Neural cell (in vitro differentiated cells): ENCODE measurements at regions not wholly inside any gene's neighbourhood (a gene's known extent, or its start where the extent isn't known, plus 50 kb on each side); places are given as distances from the start of the nearest gene placed in this dataset.
"Not testable (repeated sequence)": the region's sequence is repeated elsewhere in the genome, so short reads cannot be mapped to it uniquely, and the experiment has no call there.

Experiments
- H2AFZ ChIP-seq: fragments of 200-600, 300-800 bp; sonication (generic), shearing (Covaris generic); 2 replicates; pipeline ENCODE4 v1.6.0; 2014; ENCODE audit warnings: low read depth, mild to moderate bottlenecking, antibody characterized with exemption, low read length, moderate library complexity
- H3F3A ChIP-seq: fragments of 200-600 bp; shearing (Covaris generic); 2 replicates; pipeline ENCODE4 v1.6.1; 2016; ENCODE audit warnings: mild to moderate bottlenecking, moderate library complexity, mixed read lengths, antibody characterized with exemption, low read length; ENCODE audit not compliant: insufficient read depth, poor library complexity, severe bottlenecking
- H3K27ac ChIP-seq: fragments of 200-600, 300-800 bp; sonication (generic), shearing (Covaris generic); 2 replicates; pipeline ENCODE4 v1.5.1; 2014; ENCODE audit warnings: mild to moderate bottlenecking, low read length, moderate library complexity
- H3K27me3 ChIP-seq: fragments of 300-800, 200-600 bp; sonication (generic), shearing (Covaris generic); 2 replicates; pipeline ENCODE4 v1.6.0; 2014; ENCODE audit warnings: mild to moderate bottlenecking, low read depth, low read length, moderate library complexity; ENCODE audit not compliant: insufficient read depth
- H3K36me3 ChIP-seq: fragments of 300-800, 200-600 bp; sonication (generic), shearing (Covaris generic); 2 replicates; pipeline ENCODE4 v1.5.1; 2014; ENCODE audit warnings: mild to moderate bottlenecking, antibody characterized with exemption, low read length, moderate library complexity; ENCODE audit not compliant: insufficient read depth
- H3K4me2 ChIP-seq: fragments of 300-800, 200-600 bp; sonication (generic), shearing (Covaris generic); 2 replicates; pipeline ENCODE4 v1.6.0; 2014; ENCODE audit warnings: mild to moderate bottlenecking, low read length
- H3K4me3 ChIP-seq: fragments of 300-800, 200-600 bp; sonication (generic), shearing (Covaris generic); 2 replicates; pipeline ENCODE4 v1.5.1; 2014; ENCODE audit warnings: mild to moderate bottlenecking, low read length, moderate library complexity
- H3K79me2 ChIP-seq: fragments of 200-600 bp; shearing (Covaris generic); replicated peaks from 2 replicates; pipeline ENCODE4 v1.6.0; 2014; ENCODE audit warnings: mild to moderate bottlenecking, low read length, moderate library complexity; ENCODE audit not compliant: insufficient read depth
- H3K9ac ChIP-seq: fragments of 300-800, 200-600 bp; sonication (generic), shearing (Covaris generic); 2 replicates; pipeline ENCODE4 v1.6.1; 2016; ENCODE audit warnings: mild to moderate bottlenecking, low read length, mixed read lengths
- H3K9me2 ChIP-seq: fragments of 200-600 bp; shearing (Covaris generic); 2 replicates; pipeline ENCODE4 v1.6.1; 2016; ENCODE audit warnings: mild to moderate bottlenecking, low read length, mixed read lengths; ENCODE audit not compliant: insufficient read depth
- H3K9me3 ChIP-seq: fragments of 200-600, 300-800 bp; sonication (generic), shearing (Covaris generic); 2 replicates; pipeline ENCODE4 v1.6.1; 2016; ENCODE audit warnings: mild to moderate bottlenecking, mixed run types, low read length, moderate library complexity, mixed read lengths
- H4K20me1 ChIP-seq: fragments of 200-600 bp; shearing (Covaris generic); 2 replicates; pipeline ENCODE4 v1.6.1; 2016; ENCODE audit warnings: mild to moderate bottlenecking, mixed run types; ENCODE audit not compliant: insufficient read depth
- CTCF ChIP-seq: fragments of 450-650 bp; IDR thresholded peaks from 2 replicates; pipeline ENCODE4 v1.5.1; 2014; ENCODE audit warnings: antibody characterized with exemption, mild to moderate bottlenecking, moderate library complexity; ENCODE audit not compliant: poor library complexity, severe bottlenecking
- EP300 ChIP-seq: fragments of 450-650 bp; conservative IDR thresholded peaks from 2 replicates; pipeline ENCODE4 v1.6.1; 2014; ENCODE audit warnings: antibody characterized with exemption, mild to moderate bottlenecking, moderate library complexity; ENCODE audit not compliant: poor library complexity, severe bottlenecking
- EZH2 ChIP-seq: fragments of 200-600, 300-800 bp; shearing (Covaris generic), sonication (generic); IDR thresholded peaks from 2 replicates; pipeline ENCODE4 v1.6.1; 2014; ENCODE audit warnings: antibody characterized with exemption, low read length, borderline replicate concordance, mild to moderate bottlenecking; ENCODE audit not compliant: insufficient read depth, poor library complexity, severe bottlenecking
- MXI1 ChIP-seq: fragments of 450-650 bp; conservative IDR thresholded peaks from 2 replicates; pipeline ENCODE4 v1.6.1; 2014; ENCODE audit warnings: antibody characterized with exemption, mild to moderate bottlenecking; ENCODE audit not compliant: poor library complexity, severe bottlenecking
- POLR2AphosphoS5 ChIP-seq: IDR thresholded peaks from 2 replicates; pipeline ENCODE4 v1.6.1; 2012
- RAD21 ChIP-seq: fragments of 450-650 bp; conservative IDR thresholded peaks from 2 replicates; pipeline ENCODE4 v1.6.1; 2014; ENCODE audit warnings: antibody characterized with exemption, mild to moderate bottlenecking, moderate library complexity
- REST ChIP-seq: IDR thresholded peaks from 2 replicates; pipeline ENCODE4 v1.6.1; 2012; ENCODE audit warnings: borderline replicate concordance
- SMC3 ChIP-seq: fragments of 450-650 bp; conservative IDR thresholded peaks from 2 replicates; pipeline ENCODE4 v1.6.1; 2014; ENCODE audit warnings: antibody characterized with exemption, mild to moderate bottlenecking, moderate library complexity; ENCODE audit not compliant: poor library complexity
- TAF1 ChIP-seq: IDR thresholded peaks from 2 replicates; pipeline ENCODE4 v1.6.1; 2012; ENCODE audit warnings: low read depth

- not testable (repeated sequence) for H4K20me1 ChIP-seq, H3K27ac ChIP-seq, H3K4me2 ChIP-seq, H3K9ac ChIP-seq, H3K4me3 ChIP-seq, H3K79me2 ChIP-seq, H3K9me2 ChIP-seq, H3K36me3 ChIP-seq, H3F3A ChIP-seq, H3K27me3 ChIP-seq, H2AFZ ChIP-seq, H3K9me3 ChIP-seq
Observed at GRCh38 chr10:71107117-71107516, 105.3 kb upstream of the UNC5B start.

- not testable (repeated sequence) for H3K36me3 ChIP-seq, H3K9ac ChIP-seq, H2AFZ ChIP-seq, H3K4me3 ChIP-seq, H3K27me3 ChIP-seq, H3K27ac ChIP-seq, H3K4me2 ChIP-seq, H3K9me2 ChIP-seq, H3K79me2 ChIP-seq, H3F3A ChIP-seq, H3K9me3 ChIP-seq, H4K20me1 ChIP-seq
Observed at GRCh38 chr10:71108042-71108441, 104.3 kb upstream of the UNC5B start.

GRCh38 chr10:71112138-71112785 lies 100.1 kb upstream of the UNC5B start:
- no peaks in the 10 kb centered on the region for H3K9me2 ChIP-seq
- peaks cover 5% of the 10 kb centered on the region for H3K9me3 ChIP-seq
- no peaks in the 10 kb centered on the region for H4K20me1 ChIP-seq
- H3K36me3 ChIP-seq, result no peaks in the 10 kb centered on the region
- no peak overlapping the region for H2AFZ ChIP-seq
- no peak overlapping the region for H3K4me3 ChIP-seq
- H3F3A ChIP-seq, result no peaks in the 10 kb centered on the region
- no peak overlapping the region for H3K4me2 ChIP-seq
- H3K27me3 ChIP-seq, result no peaks in the 10 kb centered on the region
- H3K9ac ChIP-seq, result no peak overlapping the region
- TF ChIP-seq EZH2 (no peak), RAD21 (no peak), REST (no peak), CTCF (no peak), EP300 (no peak), MXI1 (no peak), POLR2AphosphoS5 (no peak), SMC3 (no peak), TAF1 (no peak)
- no peaks in the 10 kb centered on the region for H3K79me2 ChIP-seq
- no peak overlapping the region for H3K27ac ChIP-seq
